Middle frontal gyrus (tissue), 1 donor: ENCODE measurements at regions not wholly inside any gene's neighbourhood (a gene's known extent, or its start where the extent isn't known, plus 50 kb on each side); places are given as distances from the start of the nearest gene placed in this dataset.

ENCODE experiments used
- DNase-seq: peaks from one replicate; pipeline ENCODE4 v3.0.0-alpha.2; 2015; ENCODE audit warnings: low spot score; ENCODE audit errors: extremely low spot score

DNA sequence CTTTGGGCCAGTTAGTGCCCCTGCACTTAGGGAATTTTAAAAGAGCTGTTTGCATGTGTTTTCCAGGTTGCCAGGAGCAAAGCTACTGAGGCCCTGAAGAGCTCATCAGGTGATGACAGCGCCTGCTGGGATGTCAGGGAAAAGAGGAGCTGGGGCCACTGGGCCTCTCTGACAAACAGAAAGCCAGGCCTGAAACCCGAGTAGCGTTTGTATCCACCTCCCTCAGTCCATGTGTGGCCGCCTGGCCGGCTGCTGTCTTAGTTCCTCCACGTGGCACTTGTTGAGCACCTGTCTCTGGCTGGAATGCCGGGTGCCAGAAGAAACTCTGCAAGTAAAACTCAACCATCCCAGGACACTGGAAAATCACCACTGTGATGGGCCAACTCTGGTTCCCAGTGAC lies 601.2 kb downstream of the CDH26 start:
- DNase-seq: no peak

DNA sequence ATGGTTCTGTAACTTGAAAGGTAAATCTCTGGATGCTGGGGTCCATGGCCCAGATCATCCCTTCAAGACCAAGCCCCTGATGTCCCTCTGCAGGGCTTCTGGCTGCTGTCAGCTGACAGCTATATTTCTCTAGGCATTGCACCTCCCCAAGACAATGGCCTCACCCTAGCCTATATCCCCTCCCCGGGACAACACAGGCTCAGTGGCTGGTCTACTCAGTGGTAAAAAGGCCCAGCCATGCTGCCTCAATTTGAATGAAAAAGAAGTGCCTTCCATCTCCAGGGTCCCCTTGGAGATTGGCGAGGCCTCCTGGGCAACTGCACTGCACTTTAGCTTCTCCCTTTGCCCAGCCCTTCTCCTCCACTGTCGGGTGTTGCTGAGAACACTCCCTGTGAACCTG lies 602.8 kb downstream of the CDH26 start:
- DNase-seq: no peak

DNA sequence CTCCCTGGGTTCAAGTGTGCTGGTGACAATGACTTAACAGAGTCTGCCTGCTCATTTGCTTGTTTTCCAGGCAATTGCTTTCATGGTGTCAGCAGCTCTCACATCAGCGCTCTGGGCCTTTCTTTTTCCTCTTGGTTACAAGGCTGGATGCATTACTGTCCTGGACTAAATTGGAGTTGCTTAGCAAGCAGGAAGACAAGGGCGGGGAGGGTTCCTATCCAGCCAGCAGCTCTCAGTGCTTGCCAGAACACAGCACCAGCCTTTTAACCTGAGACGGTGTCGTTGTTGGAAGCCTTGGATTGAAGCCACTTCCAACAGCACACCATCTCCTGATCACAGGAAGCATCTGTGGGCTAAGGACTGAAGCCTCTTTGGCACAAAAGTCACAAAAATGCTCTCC lies 606.9 kb downstream of the CDH26 start:
- DNase-seq: no peak

DNA sequence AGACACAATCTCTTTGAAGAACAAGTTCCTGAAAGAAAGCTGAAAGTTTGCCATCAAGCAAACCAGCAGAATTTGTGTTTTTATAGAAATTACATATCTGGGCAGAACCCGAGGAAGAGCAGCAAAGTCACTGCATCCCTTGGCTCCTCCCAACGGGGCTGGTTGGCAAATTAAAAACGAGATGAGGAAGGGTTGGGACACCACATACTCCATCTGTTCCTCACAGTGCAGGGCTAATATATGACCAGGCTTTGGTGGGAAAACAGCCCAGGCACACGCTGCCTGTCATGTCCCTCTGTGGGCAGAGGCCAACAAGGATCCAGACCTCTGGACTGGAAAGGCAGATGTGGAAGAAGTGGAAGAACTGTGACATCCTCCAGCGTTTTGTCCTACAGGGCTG lies 607.3 kb downstream of the CDH26 start:
- no peak for DNase-seq

DNA sequence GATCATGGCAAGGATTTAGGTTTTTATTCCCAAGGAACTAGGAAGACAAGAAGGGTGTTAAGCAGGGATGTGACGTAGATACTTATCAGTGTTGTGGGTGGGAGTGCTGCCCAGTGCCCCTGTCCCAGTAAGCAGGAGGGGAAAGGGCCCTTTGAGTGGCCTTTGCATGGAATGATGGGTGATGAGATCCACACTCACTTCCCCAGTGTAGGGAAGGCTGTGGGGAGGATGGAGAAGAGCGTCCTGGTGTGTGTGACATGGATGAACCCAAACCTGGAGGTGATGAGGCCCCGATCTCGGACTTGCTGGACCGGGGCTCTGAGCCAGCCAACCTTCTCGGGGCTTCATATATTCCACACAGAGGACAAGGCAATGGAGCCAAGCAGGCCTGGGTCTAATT lies 610.9 kb downstream of the CDH26 start:
- no peak for DNase-seq

DNA sequence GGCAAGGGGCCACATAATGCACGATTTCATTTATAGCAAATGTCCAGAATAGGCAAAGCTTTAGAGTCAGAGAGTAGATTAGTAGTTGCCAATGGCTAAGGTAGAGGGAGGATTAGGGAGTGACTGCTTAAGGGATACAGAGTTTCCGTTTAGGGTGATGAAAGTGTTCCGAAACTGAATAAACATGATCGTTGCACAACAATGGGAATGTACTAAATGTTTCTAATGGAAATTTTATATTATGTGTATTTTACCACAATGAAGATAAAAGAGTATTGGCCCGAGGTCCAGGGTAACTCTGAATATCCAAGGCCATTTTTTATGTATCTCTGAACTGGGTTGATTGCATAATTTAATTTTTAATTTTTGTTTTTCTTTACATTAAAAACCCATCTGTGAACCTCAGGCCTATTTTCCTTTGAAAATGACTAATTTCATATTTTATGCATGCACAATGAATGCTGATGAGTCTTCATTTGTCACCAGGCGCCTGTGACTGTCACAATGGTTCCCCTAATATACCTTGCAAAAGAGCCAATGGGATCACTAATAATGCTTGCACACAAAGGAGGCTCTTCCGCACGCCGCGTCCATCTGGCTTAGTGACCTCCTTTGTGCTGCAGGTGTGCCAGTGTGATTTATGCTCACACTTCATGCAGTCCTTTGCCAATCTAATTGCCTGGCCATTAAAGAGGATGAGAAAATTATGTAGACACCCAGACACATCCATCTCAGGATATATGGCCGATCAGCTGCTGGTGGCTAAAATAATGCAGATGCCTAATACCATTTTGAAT lies 612.5 kb downstream of the CDH26 start:
- DNase-seq: no peak

DNA sequence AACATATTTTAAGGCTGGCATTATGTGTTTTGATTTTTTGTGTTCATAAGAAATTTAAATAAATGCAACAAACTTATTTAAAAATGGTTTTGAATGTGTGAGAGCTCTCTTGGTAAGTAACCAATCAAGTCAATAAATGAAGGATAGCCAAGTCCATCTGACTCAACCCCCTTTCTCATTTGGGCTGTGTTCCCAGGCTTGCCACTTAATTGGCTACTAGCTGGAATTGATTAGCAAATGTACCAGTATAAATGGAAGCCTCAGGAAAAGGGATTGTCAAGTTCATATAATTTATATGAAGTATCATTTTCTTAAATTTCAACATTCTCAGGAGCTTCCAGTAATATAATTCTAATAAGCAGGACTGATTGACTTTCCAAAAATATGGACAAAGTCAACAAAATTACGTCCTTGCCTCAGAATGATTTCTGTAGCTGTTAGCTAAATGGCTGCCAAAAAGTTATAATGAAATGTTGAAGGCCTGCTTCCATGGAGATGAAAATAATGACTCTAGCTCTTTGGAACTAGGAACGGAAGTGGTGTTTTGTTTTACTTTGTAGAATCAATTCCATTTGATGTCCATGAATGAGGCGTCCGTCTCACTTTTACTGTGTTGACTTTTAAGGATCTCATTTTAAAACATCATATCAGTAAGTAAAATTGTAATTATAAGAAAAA lies 614.9 kb downstream of the CDH26 start:
- no peak for DNase-seq

DNA sequence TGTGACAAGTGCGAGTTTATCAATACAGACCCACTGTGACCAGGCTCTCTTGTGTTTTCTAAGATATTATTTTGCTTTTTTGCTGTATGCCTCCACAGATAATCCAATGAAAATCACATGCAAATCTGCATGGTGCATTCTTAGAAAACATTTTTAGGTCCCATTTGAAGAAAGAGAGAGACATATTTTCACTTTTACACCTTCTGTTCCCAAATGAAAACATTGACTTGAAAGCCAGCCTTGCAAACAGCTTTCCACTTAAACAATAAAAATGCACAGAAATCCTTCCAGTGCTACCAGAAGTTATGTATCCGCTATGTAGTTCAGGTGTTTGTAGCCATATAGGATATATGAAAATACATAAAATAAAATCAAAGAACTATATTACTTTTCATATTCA lies 618.0 kb downstream of the CDH26 start:
- DNase-seq: no peak

DNA sequence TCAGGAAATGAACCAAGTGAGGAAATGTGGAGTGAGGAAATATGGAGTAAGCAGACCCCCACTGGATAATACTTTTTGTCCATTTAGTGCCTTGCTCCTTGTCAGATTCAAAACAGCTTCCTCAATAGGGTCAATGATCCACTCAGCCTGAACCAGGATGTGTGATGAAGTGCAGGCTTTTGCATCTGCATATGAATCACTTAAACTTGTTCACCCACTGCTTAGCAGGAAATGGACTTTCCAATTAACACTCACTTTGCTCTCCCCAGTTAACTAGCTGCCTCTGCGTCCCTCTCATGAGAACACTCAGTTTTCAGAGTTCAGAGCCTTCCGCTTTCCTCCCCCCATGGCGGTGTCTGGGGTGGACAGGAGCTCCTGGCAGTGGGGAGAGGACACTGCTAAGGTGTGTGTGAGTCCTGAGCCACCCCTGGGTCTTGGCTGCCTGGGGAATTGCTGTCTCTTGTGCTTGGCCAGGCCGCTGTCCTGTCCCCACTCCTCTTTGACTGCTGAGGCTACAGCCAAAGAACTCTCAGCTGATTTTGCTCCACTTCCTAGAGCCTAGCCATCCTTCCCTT lies 621.8 kb downstream of the CDH26 start:
- DNase-seq: no peak

DNA sequence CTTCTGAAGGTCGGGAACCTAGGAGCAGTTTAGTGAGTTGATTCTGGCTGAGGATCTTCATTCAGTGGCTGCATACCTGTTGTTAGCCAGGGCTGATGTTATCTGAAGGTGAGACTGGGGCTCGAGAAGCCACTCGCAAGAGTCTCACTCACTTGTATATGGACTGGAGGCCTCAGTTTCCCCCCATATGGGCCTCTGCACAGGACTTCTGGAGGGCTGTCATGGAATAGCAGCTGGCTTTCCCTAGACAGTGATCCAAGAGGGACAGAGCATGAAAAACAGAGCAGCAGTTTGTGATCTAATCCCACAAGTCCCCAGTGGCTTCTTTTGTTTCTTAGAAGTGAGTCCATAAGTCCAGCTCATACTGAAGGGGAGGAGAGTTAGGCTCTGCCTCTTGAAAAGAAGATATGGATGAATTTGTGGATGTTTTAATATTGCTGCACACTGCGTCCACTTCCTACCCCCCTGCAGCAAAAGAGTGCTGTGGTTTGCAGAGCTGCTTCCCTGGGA lies 623.4 kb downstream of the CDH26 start:
- DNase-seq: no peak

DNA sequence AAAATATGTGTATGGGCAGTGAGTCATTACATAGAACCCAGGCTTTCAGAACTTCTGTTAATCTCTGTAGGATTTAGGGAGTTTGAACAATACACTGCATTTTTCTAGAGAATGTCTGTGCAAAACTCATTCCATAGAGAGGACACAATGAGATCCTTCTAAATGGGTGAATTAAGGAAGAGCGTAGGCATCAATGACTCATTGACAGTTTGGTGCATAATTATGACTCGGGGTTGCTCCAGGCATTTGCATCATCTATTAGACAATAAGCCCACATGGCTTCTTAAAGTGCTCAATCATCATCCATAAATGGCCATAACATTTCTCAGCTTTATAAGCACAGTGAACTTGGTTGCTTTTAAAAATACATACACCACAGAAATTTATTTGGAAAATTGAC lies 625.5 kb downstream of the CDH26 start:
- DNase-seq: no peak

DNA sequence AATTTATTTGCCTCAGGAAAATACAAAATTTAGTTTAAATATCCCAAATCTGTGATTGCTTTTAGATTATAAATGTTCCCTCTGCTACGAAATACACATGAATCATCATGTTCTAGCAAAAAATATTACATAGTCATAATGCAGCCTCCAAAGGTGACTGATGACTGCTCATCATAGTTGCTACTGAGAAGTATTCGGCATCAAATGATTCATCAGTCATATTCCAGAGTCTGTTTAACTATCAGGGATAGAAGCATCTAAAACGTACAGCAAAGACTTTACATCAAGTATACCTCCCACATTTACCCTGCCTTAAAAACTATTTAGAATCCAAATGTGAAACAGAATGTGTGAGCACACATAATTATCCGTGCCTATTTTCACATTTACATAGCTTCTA lies 626.0 kb downstream of the CDH26 start:
- DNase-seq: no peak

DNA sequence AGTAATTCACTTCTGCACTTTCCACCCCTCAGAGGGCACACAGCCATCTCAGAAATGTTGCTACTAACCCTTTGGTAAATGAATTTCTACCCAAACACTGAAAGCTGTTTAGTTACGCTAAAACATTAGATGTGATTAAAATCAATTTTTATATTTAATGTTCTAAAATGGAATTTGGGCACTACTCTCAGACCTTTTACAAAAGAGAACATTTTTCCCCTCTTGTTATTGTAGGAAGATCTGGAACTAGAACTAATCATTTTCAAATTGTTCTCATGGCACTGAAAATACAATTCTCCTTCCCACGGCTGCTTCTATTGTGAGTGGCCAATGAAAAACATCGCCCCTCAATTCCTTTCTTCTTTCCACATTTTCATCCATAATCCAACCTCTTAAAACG lies 627.4 kb downstream of the CDH26 start:
- DNase-seq: no peak

DNA sequence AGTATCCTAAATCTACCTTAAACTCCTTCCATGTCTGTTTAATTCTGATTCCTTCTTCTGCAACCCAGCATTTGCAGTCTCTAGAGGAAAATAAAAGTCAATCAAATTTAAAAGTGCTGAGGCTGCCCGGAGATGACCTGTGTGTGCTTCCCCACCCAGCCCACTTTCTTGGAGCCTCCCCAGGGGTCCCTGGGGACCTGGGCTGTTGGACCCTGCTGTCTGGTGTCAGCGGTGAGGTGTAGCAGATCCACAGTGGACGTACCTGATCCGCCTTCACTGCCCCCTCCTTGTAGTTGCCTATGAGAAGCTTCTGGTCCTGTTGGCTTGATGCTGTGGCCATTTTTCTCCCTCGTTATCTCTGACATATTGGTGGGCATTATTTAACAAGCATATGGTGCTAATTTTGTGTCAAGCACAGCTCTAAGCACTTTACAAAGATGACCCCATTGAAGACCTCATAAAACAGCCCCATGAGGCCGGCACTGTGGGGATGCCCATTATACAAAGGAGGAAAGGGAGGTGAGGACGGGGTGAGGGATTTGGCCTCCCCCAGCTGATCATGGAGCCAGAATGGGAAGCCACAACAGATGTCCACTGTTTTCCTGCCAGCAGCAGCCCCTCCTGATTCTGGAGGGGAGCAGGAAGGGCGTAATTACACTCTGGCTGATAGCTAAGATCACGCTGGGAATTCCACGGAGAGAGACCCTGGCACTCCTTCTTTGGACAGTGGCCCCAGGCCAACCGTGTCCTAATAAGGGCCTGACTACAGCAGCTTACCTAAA lies 628.2 kb downstream of the CDH26 start:
- DNase-seq: no peak

DNA sequence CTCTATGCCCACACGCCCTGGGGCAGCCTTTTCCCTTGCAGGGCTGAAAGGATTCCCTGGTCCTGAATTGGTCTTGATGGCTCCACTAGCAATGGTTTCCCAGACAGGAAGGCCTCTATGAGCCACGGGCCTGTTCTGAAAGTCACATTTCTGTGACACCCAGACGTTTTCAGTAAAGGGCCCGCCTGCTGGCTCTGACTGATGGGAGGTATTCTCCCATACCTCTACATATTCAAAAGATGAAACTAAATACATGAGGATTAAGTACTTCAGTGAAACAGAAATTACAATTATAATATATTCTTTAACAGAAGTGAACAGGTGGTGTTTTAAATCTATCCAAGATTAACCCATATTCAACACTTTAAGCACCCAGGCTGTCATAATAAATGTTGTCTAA lies 629.8 kb downstream of the CDH26 start:
- no peak for DNase-seq

DNA sequence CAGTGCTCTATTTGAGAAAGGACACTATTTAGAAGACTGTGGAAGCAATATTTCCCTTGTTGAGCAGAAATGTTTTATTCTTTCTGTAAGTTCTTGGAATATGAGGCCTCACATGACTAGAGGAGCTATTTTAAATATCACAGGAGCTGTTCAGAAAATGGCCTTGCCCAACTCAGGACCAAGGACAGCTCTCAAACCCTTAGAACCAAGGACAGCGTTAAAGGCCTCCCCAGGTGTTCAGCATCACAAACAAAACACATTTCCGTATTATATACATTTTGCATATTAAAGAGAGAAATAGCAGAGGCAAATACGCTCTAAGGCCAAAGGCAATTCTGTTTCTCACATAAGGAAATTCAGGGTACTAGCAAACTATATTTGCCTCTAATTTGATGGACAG lies 631.4 kb downstream of the CDH26 start:
- DNase-seq: no peak

DNA sequence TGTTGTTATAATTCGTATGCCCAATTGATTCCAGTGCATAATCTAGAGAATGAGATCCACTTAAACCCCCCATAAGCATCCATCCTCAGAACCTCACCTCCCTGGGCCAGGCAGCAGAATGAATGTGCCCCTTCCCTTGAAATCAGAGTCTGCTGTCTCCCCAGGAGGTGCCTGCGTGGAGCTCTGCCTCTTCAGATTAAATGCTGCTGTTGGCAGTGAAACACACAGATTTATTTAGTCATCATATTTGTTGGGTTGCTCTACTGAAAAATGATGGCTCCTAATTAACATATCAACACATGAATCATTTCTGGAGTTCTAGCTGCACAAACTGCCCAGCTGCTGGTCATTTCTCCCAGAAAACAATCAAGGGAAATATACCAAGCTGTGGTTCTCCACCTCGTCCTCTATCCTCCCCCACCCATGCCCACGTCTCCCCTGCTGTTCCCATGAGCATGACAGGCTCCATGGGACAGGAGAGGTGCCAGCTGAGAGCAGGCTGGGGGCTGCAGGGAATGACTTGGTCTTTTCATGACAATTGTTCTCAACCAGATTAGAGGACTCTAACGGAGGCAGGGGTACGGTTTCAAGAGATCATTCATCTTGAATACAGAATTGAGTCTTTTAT lies 633.1 kb downstream of the CDH26 start:
- DNase-seq: no peak

DNA sequence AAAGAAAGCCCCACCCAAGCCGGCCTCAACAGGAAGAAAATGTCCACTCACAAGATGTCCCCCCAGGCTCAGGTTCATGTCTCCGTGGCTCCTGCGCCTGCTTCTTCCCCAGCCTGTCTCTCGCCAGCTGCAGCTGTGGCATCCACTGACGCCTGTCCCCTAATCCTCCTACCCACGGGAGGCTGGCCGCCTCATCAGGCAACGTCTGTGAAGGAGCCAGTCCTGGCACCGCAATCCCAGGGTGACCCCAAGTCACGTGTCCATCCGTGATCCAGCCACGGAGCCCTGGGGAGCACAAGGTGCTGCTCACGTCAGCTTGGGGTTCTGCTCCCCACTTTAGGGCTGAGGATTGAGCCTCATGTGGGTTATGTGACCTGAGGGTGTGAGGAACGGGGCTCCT lies 640.3 kb downstream of the CDH26 start:
- DNase-seq: no peak

DNA sequence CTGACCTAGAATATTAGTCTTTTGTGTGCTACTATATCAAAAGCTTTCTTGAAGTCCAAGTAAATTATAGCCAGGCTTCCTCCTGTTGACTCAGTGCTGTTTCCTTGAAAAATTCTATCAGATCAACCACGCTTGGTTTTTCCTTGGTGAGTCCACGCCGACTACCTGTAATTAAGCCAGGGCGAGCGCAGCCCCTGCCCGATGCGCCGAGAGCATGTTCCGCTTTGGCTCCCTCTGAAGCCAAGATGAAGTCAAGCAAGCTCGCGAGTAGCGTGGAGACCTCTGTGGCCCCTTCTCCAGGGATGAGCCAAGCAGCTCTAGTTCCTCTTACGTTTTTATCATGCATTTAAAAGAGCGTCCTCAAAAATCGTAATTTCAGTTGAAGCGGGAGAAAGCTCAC lies 641.2 kb downstream of the CDH26 start:
- no peak for DNase-seq

DNA sequence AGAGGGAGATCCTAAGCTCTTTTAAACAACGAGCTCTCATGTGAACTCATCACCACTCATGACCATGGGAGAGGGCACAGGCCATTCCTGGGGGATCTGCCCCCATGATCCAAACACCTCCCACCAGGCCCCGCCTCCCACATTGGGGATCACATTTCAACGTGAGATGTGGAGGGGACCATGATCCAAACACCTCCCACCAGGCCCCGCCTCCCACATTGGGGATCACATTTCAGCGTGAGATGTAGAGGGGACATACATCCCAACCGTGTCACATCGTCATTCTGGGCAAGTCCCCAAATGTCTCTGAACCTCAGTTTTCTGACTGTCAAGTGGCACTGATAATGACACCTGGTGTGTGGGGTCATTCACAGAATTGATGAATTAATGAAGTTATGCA lies 641.8 kb downstream of the CDH26 start:
- DNase-seq: no peak

DNA sequence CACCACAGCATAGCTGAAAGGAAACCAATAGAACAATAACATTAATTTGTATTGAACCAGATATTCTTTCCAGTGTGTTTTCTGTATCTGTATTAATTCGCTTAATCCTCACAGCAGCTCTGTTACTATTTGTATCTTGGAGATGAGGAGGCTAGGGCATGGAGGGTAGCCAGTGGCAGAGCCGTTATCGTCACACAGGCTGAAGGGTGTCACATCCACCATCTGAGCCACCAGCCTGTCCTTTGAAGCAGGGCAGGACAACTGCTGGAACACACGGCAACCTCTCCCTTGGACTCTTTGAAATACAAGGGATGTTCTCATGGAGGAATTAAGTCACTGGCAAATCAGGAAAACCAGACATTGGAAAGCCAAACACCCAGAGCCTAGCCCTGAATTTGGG lies 628.0 kb upstream of the CDH4 start:
- DNase-seq: no peak
